H1 (cell line): ENCODE measurements at regions not wholly inside any gene's neighbourhood (a gene's known extent, or its start where the extent isn't known, plus 50 kb on each side); places are given as distances from the start of the nearest gene placed in this dataset.

ENCODE experiments used
- ASH2L ChIP-seq: fragments of 200-600, 300-600 bp; sonication (generic); IDR thresholded peaks from one replicate; pipeline ENCODE4 v1.7.1; 2017; ENCODE audit warnings: low read length
- ATF2 ChIP-seq: IDR thresholded peaks from 2 replicates; pipeline ENCODE4 v1.6.1; 2012; ENCODE audit warnings: low read length, inconsistent platforms
- BRCA1 ChIP-seq: IDR thresholded peaks from 2 replicates; pipeline ENCODE4 v1.6.1; 2012; ENCODE audit warnings: low read depth, low read length, improper control_type of control experiment
- CTCF ChIP-seq, 3 experiments: IDR thresholded peaks; 1 replicate in 2 of 3; 2 replicates in 1 of 3; pipeline versions ENCODE4 v1.5.1 to v1.6.1; 2011; ENCODE audit warnings: low read length in 3 of 3, mild to moderate bottlenecking in 3 of 3, inconsistent platforms in 2 of 3, low read depth in 1 of 3, moderate library complexity in 1 of 3; ENCODE audit not compliant: insufficient read depth in 1 of 3; ENCODE audit errors: control extremely low read depth in 1 of 3
- EGR1 ChIP-seq: IDR thresholded peaks from 2 replicates; pipeline ENCODE4 v1.6.1; 2011; ENCODE audit warnings: low read depth, low read length, borderline replicate concordance
- GABPA ChIP-seq: IDR thresholded peaks from 2 replicates; pipeline ENCODE4 v1.6.1; 2011; ENCODE audit warnings: mild to moderate bottlenecking, low read length, moderate library complexity, borderline replicate concordance; ENCODE audit not compliant: insufficient read depth
- JUND ChIP-seq: IDR thresholded peaks from 2 replicates; pipeline ENCODE4 v1.6.1; 2011; ENCODE audit warnings: mild to moderate bottlenecking, improper control_type of control experiment, low read length
- TF ChIP-seq, protein P1 (sequence below): fragments of 300-600 bp; sonication (generic); IDR thresholded peaks from 2 replicates; pipeline ENCODE4 v1.7.1; 2012; ENCODE audit warnings: low read length, moderate library complexity, mild to moderate bottlenecking, inconsistent platforms; ENCODE audit not compliant: insufficient replicate concordance

GRCh38 chr17:33838281-33838680, 416.8 kb upstream of the CCL2 start (continued):
- TF ChIP-seq, protein P1, sequence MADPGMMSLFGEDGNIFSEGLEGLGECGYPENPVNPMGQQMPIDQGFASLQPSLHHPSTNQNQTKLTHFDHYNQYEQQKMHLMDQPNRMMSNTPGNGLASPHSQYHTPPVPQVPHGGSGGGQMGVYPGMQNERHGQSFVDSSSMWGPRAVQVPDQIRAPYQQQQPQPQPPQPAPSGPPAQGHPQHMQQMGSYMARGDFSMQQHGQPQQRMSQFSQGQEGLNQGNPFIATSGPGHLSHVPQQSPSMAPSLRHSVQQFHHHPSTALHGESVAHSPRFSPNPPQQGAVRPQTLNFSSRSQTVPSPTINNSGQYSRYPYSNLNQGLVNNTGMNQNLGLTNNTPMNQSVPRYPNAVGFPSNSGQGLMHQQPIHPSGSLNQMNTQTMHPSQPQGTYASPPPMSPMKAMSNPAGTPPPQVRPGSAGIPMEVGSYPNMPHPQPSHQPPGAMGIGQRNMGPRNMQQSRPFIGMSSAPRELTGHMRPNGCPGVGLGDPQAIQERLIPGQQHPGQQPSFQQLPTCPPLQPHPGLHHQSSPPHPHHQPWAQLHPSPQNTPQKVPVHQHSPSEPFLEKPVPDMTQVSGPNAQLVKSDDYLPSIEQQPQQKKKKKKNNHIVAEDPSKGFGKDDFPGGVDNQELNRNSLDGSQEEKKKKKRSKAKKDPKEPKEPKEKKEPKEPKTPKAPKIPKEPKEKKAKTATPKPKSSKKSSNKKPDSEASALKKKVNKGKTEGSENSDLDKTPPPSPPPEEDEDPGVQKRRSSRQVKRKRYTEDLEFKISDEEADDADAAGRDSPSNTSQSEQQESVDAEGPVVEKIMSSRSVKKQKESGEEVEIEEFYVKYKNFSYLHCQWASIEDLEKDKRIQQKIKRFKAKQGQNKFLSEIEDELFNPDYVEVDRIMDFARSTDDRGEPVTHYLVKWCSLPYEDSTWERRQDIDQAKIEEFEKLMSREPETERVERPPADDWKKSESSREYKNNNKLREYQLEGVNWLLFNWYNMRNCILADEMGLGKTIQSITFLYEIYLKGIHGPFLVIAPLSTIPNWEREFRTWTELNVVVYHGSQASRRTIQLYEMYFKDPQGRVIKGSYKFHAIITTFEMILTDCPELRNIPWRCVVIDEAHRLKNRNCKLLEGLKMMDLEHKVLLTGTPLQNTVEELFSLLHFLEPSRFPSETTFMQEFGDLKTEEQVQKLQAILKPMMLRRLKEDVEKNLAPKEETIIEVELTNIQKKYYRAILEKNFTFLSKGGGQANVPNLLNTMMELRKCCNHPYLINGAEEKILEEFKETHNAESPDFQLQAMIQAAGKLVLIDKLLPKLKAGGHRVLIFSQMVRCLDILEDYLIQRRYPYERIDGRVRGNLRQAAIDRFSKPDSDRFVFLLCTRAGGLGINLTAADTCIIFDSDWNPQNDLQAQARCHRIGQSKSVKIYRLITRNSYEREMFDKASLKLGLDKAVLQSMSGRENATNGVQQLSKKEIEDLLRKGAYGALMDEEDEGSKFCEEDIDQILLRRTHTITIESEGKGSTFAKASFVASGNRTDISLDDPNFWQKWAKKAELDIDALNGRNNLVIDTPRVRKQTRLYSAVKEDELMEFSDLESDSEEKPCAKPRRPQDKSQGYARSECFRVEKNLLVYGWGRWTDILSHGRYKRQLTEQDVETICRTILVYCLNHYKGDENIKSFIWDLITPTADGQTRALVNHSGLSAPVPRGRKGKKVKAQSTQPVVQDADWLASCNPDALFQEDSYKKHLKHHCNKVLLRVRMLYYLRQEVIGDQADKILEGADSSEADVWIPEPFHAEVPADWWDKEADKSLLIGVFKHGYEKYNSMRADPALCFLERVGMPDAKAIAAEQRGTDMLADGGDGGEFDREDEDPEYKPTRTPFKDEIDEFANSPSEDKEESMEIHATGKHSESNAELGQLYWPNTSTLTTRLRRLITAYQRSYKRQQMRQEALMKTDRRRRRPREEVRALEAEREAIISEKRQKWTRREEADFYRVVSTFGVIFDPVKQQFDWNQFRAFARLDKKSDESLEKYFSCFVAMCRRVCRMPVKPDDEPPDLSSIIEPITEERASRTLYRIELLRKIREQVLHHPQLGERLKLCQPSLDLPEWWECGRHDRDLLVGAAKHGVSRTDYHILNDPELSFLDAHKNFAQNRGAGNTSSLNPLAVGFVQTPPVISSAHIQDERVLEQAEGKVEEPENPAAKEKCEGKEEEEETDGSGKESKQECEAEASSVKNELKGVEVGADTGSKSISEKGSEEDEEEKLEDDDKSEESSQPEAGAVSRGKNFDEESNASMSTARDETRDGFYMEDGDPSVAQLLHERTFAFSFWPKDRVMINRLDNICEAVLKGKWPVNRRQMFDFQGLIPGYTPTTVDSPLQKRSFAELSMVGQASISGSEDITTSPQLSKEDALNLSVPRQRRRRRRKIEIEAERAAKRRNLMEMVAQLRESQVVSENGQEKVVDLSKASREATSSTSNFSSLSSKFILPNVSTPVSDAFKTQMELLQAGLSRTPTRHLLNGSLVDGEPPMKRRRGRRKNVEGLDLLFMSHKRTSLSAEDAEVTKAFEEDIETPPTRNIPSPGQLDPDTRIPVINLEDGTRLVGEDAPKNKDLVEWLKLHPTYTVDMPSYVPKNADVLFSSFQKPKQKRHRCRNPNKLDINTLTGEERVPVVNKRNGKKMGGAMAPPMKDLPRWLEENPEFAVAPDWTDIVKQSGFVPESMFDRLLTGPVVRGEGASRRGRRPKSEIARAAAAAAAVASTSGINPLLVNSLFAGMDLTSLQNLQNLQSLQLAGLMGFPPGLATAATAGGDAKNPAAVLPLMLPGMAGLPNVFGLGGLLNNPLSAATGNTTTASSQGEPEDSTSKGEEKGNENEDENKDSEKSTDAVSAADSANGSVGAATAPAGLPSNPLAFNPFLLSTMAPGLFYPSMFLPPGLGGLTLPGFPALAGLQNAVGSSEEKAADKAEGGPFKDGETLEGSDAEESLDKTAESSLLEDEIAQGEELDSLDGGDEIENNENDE: no peak
- TF ChIP-seq ATF2 (no peak), EGR1 (no peak), BRCA1 (no peak), ASH2L (no peak), GABPA (no peak), CTCF (IDR thresholded peaks at IDR 0.05; ENCODE audit: control extremely low read depth in 1 of 3, insufficient read depth in 1 of 3, low read depth in 1 of 3, low read length in 3 of 3) (no peak), JUND (no peak)
- TF ChIP-seq, all 59 proteins: peak for 0
